HG03442 (cell line): ENCODE measurements at regions not wholly inside any gene's neighbourhood (a gene's known extent, or its start where the extent isn't known, plus 50 kb on each side); places are given as distances from the start of the nearest gene placed in this dataset.
"Not testable (repeated sequence)": the region's sequence is repeated elsewhere in the genome, so short reads cannot be mapped to it uniquely, and the experiment has no call there.

Experiments
- ATAC-seq: cut with Tn5 transposase; IDR thresholded peaks from one replicate; pipeline ENCODE4 v1.9.1; 2021; ENCODE audit warnings: mild to moderate bottlenecking, moderate library complexity; ENCODE audit not compliant: unreplicated experiment

DNA sequence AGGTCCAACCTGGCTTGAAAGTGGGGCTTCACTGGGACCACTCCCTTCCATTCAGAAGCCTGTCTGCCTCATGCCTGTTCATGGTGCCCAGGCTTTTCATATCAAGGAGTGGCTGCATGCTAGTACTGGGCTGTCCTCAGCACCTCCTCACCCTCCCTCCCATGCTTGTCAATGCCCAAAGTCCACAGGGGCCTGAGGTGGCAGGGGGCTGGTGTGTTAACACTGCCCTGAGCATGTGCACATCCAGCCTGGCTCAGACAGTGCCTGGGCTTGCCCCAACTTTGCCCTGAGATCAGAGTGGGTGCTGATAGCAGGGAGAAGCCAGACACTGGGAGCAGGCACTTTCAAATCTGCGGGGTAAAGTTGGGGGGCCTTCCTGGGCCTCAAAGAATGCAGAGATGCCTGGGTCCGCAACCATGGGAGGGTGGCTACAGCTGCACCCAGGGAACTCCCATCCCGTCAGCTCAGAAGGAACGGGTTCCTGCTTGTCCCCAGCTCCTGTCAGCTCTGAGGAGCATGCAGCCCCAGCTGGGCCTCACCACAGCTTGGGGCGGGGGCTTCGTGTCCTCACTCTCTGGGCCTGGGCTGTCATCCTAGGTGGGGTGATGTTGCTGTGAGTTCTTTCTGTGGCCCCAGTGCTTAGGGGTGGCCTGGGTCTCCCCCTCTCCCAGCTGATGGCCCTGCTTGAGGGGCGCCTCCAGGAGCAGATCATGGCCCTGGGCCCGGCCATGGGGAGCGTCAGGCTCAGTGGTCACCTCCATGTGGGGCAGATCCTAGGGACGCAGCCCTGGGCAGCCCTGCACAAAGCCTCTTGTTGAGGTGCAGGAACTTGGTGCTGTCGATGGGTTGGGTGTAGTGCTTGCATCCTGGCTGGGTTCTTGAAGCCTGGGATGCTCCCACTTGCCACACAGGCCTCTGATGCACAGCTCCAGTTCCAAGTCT, 830.6 kb upstream of the SLITRK5 start:
- no peak for ATAC-seq

DNA sequence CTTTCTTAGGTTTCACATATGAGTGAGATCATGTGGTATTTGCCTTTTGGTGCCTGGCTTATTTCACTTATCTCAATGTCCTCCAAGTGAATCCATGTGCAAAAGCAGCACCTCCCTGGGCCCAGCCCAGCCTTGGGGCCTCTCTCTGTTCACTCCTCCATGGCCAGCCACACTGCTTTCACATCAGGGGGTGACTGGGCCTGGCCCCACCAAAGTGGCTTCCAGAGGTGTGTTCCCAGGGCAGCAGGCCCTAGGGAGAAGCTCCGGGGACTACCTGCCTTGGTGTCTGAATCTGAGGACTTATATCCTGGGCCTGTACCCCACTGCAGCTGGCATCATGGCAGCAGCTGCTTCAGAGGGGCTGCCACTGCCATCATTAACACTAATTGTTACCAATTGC, 829.9 kb upstream of the SLITRK5 start:
- ATAC-seq: no peak

GRCh38 chr13:86846501-86846900, 824.7 kb upstream of the SLITRK5 start:
- ATAC-seq: no peak

DNA sequence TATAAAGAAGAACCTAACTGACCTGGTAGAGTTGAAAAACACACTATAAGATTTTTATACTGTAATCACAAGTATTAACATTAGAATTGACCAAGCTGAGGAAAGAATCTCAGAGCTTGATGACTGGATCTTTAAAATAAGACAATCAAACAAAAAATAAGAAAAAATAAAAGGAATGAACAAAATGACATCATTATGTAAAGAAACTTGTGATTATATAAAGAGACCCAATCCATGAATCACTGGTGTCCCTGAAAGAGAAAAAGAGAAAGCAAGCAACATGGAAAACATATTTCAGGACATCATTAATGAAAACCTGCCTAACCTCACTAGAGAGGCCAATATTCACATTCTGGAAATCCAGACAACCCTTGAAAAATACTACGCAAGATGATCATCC, 822.5 kb upstream of the SLITRK5 start:
- ATAC-seq: no peak

GRCh38 chr13:86856991-86857390, 814.2 kb upstream of the SLITRK5 start:
- no peak for ATAC-seq

- no peak for ATAC-seq
Observed at GRCh38 chr13:86858216-86858615, 813.0 kb upstream of the SLITRK5 start.

GRCh38 chr13:86862137-86862536, 809.0 kb upstream of the SLITRK5 start:
- no peak for ATAC-seq

DNA sequence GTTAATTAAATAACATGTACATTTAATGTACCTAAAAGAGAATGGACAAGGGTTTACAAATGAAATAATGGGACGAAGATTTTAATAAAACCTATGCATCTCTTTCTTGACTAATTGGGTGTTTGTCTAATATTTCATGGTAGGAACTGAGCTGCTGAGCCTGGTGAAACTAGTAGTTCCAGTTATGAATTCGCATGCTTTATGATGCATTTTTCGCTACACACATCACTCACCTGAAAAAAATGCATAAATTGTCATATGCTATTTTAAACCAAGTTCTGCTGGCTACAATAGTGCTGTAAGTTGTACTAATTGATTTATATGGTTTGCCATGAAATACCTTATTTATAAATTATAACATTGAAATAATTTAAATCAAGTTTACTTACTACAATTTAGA, 806.8 kb upstream of the SLITRK5 start:
- no peak for ATAC-seq

DNA sequence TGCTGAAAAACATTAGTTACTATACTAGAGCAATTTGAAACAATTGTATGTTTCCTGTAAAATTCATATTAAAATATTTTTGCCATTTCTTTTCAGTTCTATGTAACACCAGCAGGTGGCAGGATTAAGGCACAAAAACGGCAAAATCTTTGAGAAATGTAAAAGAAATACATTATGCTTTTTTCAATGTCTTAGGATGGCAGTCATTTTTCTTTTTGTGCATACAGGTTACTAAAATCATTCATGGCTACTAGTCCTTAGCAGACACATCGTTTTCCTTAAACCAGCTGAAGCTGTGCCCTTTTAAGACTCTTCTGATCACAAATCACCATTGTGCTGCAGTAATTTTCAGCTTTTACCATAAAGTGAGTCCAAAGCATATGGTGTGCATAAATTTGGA, 800.7 kb upstream of the SLITRK5 start:
- ATAC-seq: no peak

- ATAC-seq: no peak
Observed at GRCh38 chr13:86877441-86877840, 793.7 kb upstream of the SLITRK5 start.

DNA sequence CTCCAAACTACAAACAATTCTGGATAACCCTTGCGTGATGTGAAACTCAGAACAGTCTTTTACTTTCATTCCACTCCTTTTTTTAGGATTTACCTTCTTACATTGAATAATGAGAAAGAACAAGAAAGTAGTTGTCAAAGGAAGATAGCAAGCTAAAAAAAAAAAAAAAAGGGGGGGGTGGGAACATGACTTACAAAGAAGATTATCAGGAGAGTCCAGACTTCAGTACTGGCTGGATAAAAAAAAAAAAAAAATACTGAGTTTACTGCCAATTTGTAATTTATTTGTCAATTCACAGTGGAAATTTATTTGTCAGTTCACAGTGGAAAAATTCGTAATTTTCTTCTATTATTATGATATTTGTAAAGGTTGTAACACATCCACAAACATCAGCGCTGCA, 792.4 kb upstream of the SLITRK5 start:
- no peak for ATAC-seq

DNA sequence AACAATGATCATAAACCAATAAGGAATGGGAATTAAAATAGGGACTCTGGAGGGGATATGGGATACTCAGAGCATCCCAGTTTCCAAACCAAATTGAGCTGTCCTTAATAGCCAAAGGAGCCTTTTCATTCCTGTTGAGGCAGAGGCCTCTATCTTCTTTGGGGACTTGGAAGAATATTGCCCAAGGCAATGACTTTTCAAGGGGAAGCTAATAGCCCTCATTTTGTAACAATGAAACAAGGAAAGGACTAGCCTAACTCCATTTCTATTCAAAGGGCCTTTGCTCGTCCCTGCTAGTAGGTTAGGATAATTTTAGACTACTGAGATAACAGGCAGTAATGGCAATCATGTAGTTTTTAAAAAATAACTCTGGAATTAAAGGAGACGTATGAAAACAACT, 789.8 kb upstream of the SLITRK5 start:
- ATAC-seq: no peak

GRCh38 chr13:86882107-86882506, 789.1 kb upstream of the SLITRK5 start:
- ATAC-seq: no peak

DNA sequence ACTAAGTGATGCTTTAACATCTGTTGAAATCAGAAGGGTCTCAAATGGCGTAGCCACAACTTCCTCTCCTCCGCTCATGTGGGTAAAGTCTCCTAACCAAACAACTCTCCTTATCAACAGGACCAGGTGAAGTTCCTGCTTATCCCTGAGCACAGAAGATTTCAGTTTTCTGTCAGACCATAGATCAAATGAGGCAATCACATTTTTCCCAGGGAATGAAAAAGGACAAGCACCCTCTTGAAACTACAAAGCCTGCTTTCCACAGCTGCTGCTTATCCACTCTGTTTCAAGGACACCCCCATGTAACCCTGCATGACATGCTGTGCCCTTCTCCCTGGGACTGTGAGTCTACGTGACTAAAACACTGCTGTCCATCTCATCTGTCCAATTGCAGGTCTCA, 788.3 kb upstream of the SLITRK5 start:
- no peak for ATAC-seq

DNA sequence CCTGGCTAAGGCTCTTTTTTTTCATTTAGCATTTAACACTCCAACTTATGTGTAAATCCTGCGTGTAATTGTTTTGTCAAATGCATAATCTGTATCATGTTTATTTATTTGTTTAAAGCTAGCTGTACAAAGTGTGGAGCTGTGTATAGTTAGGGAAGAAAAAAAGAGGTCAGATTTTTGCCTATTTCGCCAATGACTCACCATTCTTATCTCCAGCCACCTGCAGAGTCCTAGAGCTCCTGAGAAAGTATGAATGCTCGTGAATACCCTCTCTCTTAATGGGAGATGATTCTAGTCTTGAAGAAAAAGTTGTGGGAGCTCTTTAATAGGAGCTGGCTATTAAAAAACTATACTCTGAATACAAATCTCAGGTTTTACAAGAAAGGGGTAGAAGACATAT, 778.8 kb upstream of the SLITRK5 start:
- ATAC-seq: no peak

DNA sequence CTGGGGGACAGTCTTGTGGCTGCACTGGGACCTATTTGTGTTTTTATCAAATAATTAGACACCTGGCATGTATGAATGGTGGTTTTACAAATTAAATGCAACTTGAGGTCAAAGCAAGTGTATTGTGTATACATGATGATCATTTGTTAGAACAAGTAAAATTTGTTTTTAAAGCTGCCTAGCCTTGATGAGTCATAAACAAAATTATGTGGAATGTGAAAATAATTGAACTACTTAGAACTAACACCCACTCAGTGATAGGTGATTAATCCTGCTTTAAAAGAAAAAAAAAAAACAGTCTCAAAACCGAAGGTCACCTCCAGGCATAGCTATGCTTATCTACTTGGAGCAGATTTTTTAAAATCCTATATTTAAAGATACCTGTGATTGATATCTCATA, 770.3 kb upstream of the SLITRK5 start:
- no peak for ATAC-seq

DNA sequence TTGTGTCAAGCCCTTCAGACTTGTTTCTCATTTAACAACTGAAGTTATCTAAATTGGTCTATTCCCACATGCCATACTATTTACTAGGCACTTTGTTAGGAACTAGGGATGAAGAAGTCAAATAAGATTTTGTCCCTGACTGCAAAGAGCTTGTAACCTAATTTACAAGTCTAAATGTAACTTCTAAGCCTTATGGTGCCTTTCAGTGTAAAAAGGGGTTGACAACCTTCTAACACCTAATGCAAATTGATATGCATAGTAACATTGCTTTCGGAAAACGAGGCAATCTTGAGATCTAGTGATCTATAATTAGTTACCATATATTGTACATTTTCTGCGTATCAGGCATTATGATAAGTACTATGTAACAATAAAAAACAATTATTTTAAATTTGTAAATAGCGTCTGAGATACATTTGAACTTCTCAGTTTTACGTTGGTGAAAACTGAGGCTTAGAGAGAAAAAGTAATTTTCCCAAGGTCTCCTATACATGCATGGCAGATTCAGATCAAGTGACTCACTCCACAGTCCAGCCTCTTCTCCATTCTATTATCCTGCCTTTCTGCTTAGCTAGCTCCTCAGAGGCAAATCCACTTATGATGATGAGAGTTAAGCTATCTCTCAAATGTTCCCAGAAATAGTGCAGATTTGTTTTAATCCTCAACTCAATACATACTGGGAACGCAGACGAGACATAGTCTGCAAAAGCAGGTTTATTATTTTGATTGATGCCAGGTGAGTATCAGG, 764.9 kb upstream of the SLITRK5 start:
- ATAC-seq: no peak

- no peak for ATAC-seq
Observed at GRCh38 chr13:86907156-86907555, 764.0 kb upstream of the SLITRK5 start.

GRCh38 chr13:86909318-86909717, 761.9 kb upstream of the SLITRK5 start:
- ATAC-seq: no peak

GRCh38 chr13:86914757-86915156, 756.4 kb upstream of the SLITRK5 start:
- no peak for ATAC-seq

DNA sequence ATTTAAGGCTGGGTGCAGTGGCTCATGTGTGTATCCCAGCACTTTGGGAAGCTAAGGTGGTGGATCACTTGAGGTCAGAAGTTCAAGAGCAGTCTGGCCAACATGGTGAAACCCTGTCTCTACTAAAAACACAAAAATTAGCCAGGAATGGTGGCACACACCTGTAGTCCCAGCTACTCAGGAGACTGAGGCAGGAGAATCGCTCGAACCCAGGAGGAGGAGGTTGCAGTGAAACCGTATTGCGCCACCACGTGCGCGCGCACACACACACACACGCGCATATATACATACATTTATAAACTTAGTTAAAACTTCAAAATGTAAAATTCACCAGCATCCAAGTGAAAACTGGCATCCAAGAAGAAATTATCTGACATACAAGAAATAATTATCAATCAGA, 753.7 kb upstream of the SLITRK5 start:
- not testable (repeated sequence) for ATAC-seq

- no peak for ATAC-seq
Observed at GRCh38 chr13:86918682-86919081, 752.5 kb upstream of the SLITRK5 start.
